GM21576 (cell line): ENCODE measurements at regions not wholly inside any gene's neighbourhood (a gene's known extent, or its start where the extent isn't known, plus 50 kb on each side); places are given as distances from the start of the nearest gene placed in this dataset.

Experiments used
- ATAC-seq: cut with Tn5 transposase; IDR thresholded peaks from one replicate; pipeline ENCODE4 v1.9.1; 2021; ENCODE audit warnings: mild to moderate bottlenecking, moderate library complexity; ENCODE audit not compliant: unreplicated experiment

- ATAC-seq, result no peak
Observed at GRCh38 chr2:12192762-12193161, 446.3 kb downstream of the LPIN1 start.

GRCh38 chr2:12194968-12195367 is 448.5 kb downstream of the LPIN1 start:
- no peak for ATAC-seq

GRCh38 chr2:12196495-12196894 is 450.1 kb downstream of the LPIN1 start:
- ATAC-seq, result no peak

- no peak for ATAC-seq
Observed at GRCh38 chr2:12197133-12197532, 450.7 kb downstream of the LPIN1 start.

GRCh38 chr2:12199491-12200211 is 453.2 kb downstream of the LPIN1 start:
- no peak for ATAC-seq

GRCh38 chr2:12201369-12201768 is 454.9 kb downstream of the LPIN1 start:
- no peak for ATAC-seq

GRCh38 chr2:12202313-12203075 is 456.1 kb downstream of the LPIN1 start:
- ATAC-seq, result no peak

- no peak for ATAC-seq
Observed at GRCh38 chr2:12203528-12203927, 457.1 kb downstream of the LPIN1 start.

- ATAC-seq, result no peak
Observed at GRCh38 chr2:12205086-12205485, 458.7 kb downstream of the LPIN1 start.

- no peak for ATAC-seq
Observed at GRCh38 chr2:12207491-12207890, 461.1 kb downstream of the LPIN1 start.

GRCh38 chr2:12210016-12210933 is 463.8 kb downstream of the LPIN1 start:
- ATAC-seq, result no peak

- ATAC-seq, result no peak
Observed at GRCh38 chr2:12211326-12212175, 465.1 kb downstream of the LPIN1 start.

GRCh38 chr2:12212841-12213597 is 466.6 kb downstream of the LPIN1 start:
- no peak for ATAC-seq

- no peak for ATAC-seq
Observed at GRCh38 chr2:12217175-12217574, 470.7 kb downstream of the LPIN1 start.

- no peak for ATAC-seq
Observed at GRCh38 chr2:12219761-12220160, 473.3 kb downstream of the LPIN1 start.

GRCh38 chr2:12221584-12221983 is 475.2 kb downstream of the LPIN1 start:
- ATAC-seq, result no peak

- no peak for ATAC-seq
Observed at GRCh38 chr2:12222554-12222953, 476.1 kb downstream of the LPIN1 start.

GRCh38 chr2:12223732-12224131 is 477.3 kb downstream of the LPIN1 start:
- ATAC-seq, result no peak

GRCh38 chr2:12226653-12227052 is 480.2 kb downstream of the LPIN1 start:
- ATAC-seq, result no peak
